ENCODE measurements at regions not wholly inside any gene's neighbourhood (a gene's known extent, or its start where the extent isn't known, plus 50 kb on each side); places are given as distances from the start of the nearest gene placed in this dataset.
"Not testable (repeated sequence)": the region's sequence is repeated elsewhere in the genome, so short reads cannot be mapped to it uniquely, and the experiment has no call there.

DNA sequence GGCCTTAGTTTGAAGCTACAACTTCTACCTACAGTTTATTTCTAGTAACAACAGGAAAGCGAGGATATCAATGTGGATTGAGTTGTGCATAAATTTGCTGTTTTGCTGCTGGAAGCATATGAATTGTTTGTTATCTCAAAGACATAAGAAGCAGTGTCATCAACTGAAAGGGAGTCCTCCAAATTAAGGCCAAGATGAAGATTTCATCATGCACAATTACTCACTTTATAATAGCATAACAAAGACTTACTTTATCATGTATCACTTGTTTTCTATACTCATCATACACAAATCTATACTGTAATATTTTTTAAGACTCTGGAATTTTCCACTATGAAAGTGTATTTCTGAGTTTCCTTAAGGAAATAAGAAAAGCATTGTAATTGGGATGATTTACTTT, 136.1 kb upstream of the FANCL start:
- ATAC-seq = peak in 1 of 2 donors; percentile 43
- Mint-ChIP-seq H3K36me3 (no peaks in the 10 kb centered on the region), H3K9me3 (peaks cover 5 to 14% of the 10 kb centered on the region in 2 donors), H3K27ac (no peak overlapping the region)
- DNase-seq (ENCODE audit: low spot score in 2 of 2) = no peak

DNA sequence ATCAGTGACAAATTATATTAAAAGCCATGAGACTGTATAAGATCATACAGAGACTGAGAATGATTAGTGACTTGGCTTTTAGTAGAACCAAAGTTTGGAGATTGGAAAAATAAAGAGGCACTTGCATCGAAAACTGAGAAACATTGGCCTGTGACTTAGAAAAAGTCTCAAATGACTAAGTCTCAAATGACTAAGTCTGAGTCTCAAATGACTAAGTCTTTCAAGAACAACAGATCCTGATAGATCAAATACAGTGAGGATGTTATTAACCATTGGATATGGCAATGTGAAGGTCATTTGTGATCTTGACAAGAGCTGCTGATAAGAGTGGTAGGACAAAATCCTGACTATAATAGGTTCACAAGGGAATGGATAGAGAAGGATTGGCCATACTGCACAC, 135.5 kb upstream of the FANCL start:
- DNase-seq (ENCODE audit: low spot score in 2 of 2) (no peak), ATAC-seq (peak; percentile 81 to 92)
- Mint-ChIP-seq H3K9me3 (peaks cover 5 to 14% of the 10 kb centered on the region in 2 donors), H3K36me3 (no peaks in the 10 kb centered on the region), H3K27ac (no peak overlapping the region)

DNA sequence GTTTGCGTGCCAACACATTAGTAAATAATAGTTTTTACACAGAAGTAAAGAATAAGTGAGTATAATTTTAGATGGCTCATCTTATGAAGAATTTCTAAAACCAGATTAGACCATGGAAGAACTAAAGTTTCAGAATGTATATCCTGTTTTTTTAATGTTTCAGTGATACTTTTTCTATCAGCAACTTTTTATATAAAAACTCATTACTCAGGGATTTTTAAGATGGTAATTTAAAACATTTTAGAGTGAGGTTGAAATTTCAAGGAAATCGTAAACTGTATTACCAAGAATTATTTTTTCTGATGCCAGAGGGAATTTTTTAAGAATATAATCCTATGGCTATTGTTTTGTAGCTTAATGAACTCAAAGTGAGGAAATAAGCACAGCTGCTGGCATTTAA, 128.5 kb upstream of the FANCL start:
- DNase-seq (ENCODE audit: low spot score in 2 of 2) = no peak
- Mint-ChIP-seq H3K9me3 (peaks cover 0 to 4% of the 10 kb centered on the region in 2 donors), H3K27ac (no peak overlapping the region), H3K36me3 (no peaks in the 10 kb centered on the region)
- no peak for ATAC-seq

DNA sequence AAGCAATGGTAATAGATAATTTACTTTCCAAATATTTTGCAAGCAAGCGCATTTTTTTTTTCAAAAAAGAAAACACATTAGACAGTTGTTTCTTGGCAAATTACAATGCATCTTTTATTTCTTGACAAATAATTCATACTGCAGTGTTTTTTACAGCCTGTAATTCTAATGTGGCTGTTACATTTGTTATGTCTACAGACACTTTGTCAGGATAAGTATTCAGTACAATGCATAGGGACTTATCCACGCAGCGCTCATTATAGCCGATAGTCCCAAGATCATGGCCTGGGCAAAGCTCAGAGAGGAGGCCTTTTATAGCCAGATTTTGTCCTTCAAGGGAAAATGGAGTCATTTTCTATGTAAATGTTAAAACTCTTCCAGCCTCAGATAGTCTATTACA, 123.0 kb upstream of the FANCL start:
- no peak overlapping the region for H3K27ac Mint-ChIP-seq
- ATAC-seq = no peak
- DNase-seq (ENCODE audit: low spot score in 2 of 2) = no peak
- no peaks in the 10 kb centered on the region for H3K9me3 Mint-ChIP-seq
- no peaks in the 10 kb centered on the region for H3K36me3 Mint-ChIP-seq

DNA sequence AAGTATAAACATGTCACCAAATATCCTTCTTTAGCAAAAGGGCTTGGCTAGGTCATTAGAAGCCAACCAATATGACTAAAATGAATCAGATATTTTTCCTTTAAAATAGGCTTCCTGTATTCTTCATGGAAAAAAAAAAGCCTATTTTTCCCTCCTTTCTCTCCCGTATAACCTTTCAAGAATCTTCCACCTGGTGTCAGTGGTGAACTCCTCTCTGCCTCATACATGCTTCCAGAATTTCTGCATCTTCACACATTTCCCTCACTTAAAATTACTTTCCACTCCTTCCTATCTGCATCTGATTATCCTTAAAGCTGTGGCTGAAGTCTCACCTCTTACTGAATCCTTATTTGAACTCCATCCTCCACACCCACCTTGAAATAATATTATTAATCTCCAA, 116.9 kb upstream of the FANCL start:
- Mint-ChIP-seq H3K27ac (no peak overlapping the region), H3K9me3 (no peaks in the 10 kb centered on the region), H3K36me3 (no peaks in the 10 kb centered on the region)
- DNase-seq (ENCODE audit: low spot score in 2 of 2) (no peak), ATAC-seq (no peak)

- H3K27ac Mint-ChIP-seq = no peak overlapping the region
- ATAC-seq (no peak), DNase-seq (ENCODE audit: low spot score in 2 of 2) (no peak)
- H3K36me3 Mint-ChIP-seq = no peaks in the 10 kb centered on the region
- H3K9me3 Mint-ChIP-seq = no peaks in the 10 kb centered on the region
These were observed 116.4 kb upstream of the FANCL start for GRCh38 chr2:58357521-58357920.

DNA sequence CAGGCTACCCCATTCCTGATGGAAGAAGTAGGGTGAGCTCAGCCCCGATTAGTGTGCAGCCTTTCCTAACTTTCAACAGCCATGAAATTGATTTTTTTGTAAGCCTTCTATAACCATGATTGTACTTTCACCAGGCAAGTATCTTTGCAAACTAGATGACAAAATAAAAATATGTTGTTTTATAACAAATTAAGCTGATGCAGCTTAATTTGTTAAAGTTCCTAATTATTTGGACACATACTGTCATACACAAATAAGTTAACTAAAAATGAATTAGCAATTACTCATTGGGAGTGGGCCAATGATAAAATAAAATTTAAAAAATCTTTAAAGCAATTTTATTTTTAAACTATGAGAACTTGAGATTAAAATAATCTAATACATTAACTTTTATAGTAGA, 113.1 kb upstream of the FANCL start:
- no peak overlapping the region for H3K27ac Mint-ChIP-seq
- no peak for ATAC-seq
- H3K36me3 Mint-ChIP-seq = peaks cover 0 to 4% of the 10 kb centered on the region in 2 donors
- no peak for DNase-seq (ENCODE audit: low spot score in 2 of 2)
- peaks cover 0 to 3% of the 10 kb centered on the region in 2 donors for H3K9me3 Mint-ChIP-seq

GRCh38 chr2:58350484-58350883, 109.4 kb upstream of the FANCL start:
- H3K36me3 Mint-ChIP-seq = peaks cover 0 to 4% of the 10 kb centered on the region in 2 donors
- DNase-seq (ENCODE audit: low spot score in 2 of 2) (no peak), ATAC-seq (peak; percentile 96 to 99)
- no peak overlapping the region for H3K27ac Mint-ChIP-seq
- peaks cover 0 to 4% of the 10 kb centered on the region in 2 donors for H3K9me3 Mint-ChIP-seq

GRCh38 chr2:58347810-58348209, 106.7 kb upstream of the FANCL start:
- Mint-ChIP-seq H3K9me3 (peaks cover 10 to 14% of the 10 kb centered on the region in 2 donors), H3K27ac (no peak overlapping the region), H3K36me3 (peaks cover 0 to 9% of the 10 kb centered on the region in 2 donors)
- DNase-seq (ENCODE audit: low spot score in 2 of 2) (no peak), ATAC-seq (no peak)

DNA sequence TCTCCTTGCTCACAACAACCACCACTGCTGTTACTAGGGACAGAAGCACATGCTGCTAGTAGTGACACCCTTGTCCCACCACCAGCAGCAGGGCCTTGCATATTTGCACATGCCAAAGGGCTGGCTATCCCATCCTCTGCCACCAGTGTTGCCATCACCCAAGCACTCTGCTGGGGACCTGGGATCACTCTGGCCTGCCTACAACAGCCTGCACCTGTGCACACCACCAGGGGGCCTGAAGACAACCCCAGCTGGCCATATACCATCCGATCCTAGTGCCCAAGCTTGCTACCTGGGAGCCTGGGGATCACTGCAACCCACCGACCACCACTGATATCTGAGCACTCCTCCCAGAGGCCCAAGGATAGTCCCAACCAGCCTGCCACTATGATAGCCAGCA, 99.9 kb upstream of the FANCL start:
- peaks cover 7 to 18% of the 10 kb centered on the region in 2 donors for H3K36me3 Mint-ChIP-seq
- no peak for ATAC-seq

GRCh38 chr2:58339548-58340243, 98.6 kb upstream of the FANCL start:
- ATAC-seq (peak in 1 of 2 donors; percentile 28), DNase-seq (ENCODE audit: low spot score in 2 of 2) (no peak)
- Mint-ChIP-seq H3K36me3 (peaks cover 7 to 18% of the 10 kb centered on the region in 2 donors), H3K27ac (no peak overlapping the region), H3K9me3 (peaks cover 17 to 23% of the 10 kb centered on the region in 2 donors)

More for the DNA sequence above, 99.9 kb upstream of the FANCL start:
- no peak for DNase-seq (ENCODE audit: low spot score in 2 of 2)
- Mint-ChIP-seq H3K9me3 (peaks cover 17 to 23% of the 10 kb centered on the region in 2 donors), H3K27ac (no peak overlapping the region)

DNA sequence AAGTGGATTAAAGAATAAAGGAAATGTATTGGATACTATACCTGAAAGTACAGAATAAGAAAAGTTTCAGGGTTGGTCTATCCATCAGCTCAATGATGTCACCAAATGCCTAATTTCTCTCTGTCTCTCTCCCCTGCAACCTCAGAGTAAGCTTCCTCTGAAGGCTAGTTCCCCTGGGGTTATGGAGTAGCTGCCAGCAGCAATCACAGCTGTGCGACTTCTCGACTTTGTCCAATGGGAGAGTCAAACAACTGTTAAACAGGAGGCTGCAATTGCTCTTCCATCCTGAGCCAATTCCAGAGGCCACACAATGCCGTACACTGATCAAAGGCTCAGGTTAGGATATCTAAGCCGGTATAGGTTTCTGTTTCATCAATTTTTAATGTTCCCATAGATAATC, 95.3 kb upstream of the FANCL start:
- Mint-ChIP-seq H3K27ac (no peak overlapping the region), H3K9me3 (peaks cover under 1% of the 10 kb centered on the region in 2 donors), H3K36me3 (peaks cover 2% of the 10 kb centered on the region in 2 donors)
- ATAC-seq = no peak
- DNase-seq (ENCODE audit: low spot score in 2 of 2) = no peak

DNA sequence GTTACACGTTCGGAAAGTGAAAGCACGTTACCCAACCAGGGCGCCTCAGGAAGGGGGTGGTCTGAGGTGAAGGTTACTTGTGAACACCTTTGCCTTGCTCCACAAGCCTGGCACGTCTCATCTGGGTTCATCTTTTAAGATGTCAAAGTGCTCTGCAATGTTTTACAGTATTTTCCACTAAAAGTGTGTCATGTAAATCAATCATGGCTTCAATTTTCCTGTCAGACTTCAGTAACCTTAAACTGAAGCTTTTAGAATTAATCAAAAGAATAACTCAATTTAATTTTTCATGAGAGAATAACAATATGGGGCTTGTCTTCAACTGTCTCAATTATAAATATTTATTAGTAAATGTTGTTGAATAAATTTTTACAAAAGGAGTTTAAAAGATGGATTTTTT, 93.3 kb upstream of the FANCL start:
- Mint-ChIP-seq H3K27ac (no peak overlapping the region), H3K9me3 (no peaks in the 10 kb centered on the region), H3K36me3 (no peaks in the 10 kb centered on the region)
- no peak for ATAC-seq
- no peak for DNase-seq (ENCODE audit: low spot score in 2 of 2)

DNA sequence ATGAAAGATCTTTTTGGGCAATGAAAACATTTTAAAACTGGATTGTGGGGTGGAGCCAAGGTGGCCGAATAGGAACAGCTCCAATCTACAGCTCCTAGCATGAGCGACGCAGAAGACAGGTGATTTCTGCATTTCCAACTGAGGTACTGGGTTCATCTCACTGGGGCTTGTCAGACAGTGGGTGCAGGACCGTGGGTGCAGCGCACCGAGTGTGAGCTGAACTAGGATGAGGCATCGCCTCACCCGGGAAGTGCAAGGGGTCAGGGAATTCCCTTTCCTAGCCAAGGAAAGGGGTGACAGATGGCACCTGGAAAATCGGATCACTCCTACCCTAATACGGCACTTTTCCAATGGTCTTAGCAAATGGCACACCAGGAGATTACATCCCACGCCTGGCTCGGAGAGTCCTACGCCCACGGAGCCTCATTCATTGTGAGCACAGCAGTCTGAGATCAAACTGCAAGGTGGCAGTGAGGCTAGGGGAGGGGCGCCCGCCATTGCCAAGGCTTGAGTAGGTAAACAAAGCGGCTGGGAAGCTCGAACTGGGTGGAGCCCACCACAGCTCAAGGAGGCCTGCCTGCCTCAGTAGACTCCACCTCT, 84.3 kb upstream of the FANCL start:
- not testable (repeated sequence) for ATAC-seq; H3K36me3 Mint-ChIP-seq; DNase-seq (ENCODE audit: low spot score in 2 of 2); H3K9me3 Mint-ChIP-seq; H3K27ac Mint-ChIP-seq

- no peak for DNase-seq (ENCODE audit: low spot score in 2 of 2)
- Mint-ChIP-seq H3K27ac (no peak overlapping the region), H3K9me3 (peaks cover 0 to 2% of the 10 kb centered on the region in 2 donors), H3K36me3 (no peaks in the 10 kb centered on the region)
- no peak for ATAC-seq
These were observed 78.4 kb upstream of the FANCL start for GRCh38 chr2:58319481-58319880.

DNA sequence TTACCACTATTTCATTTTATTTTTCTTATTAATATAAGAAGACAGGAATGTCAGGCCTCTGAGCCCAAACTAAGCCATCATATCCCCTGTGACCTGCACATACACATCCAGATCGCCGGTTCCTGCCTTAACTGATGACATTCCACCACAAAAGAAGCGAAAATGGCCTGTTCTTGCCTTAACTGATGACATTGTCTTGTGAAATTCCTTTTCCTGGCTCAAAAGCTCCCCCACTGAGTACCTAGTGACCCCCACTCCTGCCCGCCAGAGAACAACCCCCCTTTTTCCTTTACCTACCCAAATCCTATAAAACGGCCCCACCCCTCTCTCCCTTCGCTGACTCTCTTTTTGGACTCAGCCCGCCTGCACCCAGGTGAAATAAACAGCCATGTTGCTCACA, 77.8 kb upstream of the FANCL start:
- H3K27ac Mint-ChIP-seq; H3K36me3 Mint-ChIP-seq; H3K9me3 Mint-ChIP-seq; ATAC-seq; DNase-seq (ENCODE audit: low spot score in 2 of 2): not testable (repeated sequence)

GRCh38 chr2:58313926-58314325, 72.8 kb upstream of the FANCL start:
- DNase-seq (ENCODE audit: low spot score in 2 of 2) (no peak), ATAC-seq (no peak)
- Mint-ChIP-seq H3K9me3 (peaks cover 0 to 11% of the 10 kb centered on the region in 2 donors), H3K36me3 (no peaks in the 10 kb centered on the region), H3K27ac (no peak overlapping the region)

- DNase-seq (ENCODE audit: low spot score in 2 of 2) = no peak
- H3K36me3 Mint-ChIP-seq = no peaks in the 10 kb centered on the region
- H3K27ac Mint-ChIP-seq = no peak overlapping the region
- peaks cover 0 to 5% of the 10 kb centered on the region in 2 donors for H3K9me3 Mint-ChIP-seq
- ATAC-seq = no peak
These were observed 67.3 kb upstream of the FANCL start for GRCh38 chr2:58308435-58308834.
